ENCODE measurements at regions not wholly inside any gene's neighbourhood (a gene's known extent, or its start where the extent isn't known, plus 50 kb on each side); places are given as distances from the start of the nearest gene placed in this dataset.
"Not testable (repeated sequence)": the region's sequence is repeated elsewhere in the genome, so short reads cannot be mapped to it uniquely, and the experiment has no call there.

- not testable (repeated sequence) for TF ChIP-seq MAX (IDR thresholded peaks at IDR 0.05; ENCODE audit: insufficient read depth, insufficient read length); CTCF (IDR thresholded peaks at IDR 0.05; ENCODE audit: extremely low read depth in 1 of 2, insufficient read depth in 1 of 2, low read depth in 1 of 2, low read length in 2 of 2); POLR2A (IDR thresholded peaks at IDR 0.05; ENCODE audit: low read depth, low read length)
Measured at GRCh38 chr12:67110345-67110744, 158.8 kb upstream of the CAND1 start.
